GM18861 (cell line): ENCODE measurements at regions not wholly inside any gene's neighbourhood (a gene's known extent, or its start where the extent isn't known, plus 50 kb on each side); places are given as distances from the start of the nearest gene placed in this dataset.
"Not testable (repeated sequence)": the region's sequence is repeated elsewhere in the genome, so short reads cannot be mapped to it uniquely, and the experiment has no call there.

ENCODE experiments used
- ATAC-seq: cut with Tn5 transposase; IDR thresholded peaks from one replicate; pipeline ENCODE4 v1.9.1; 2021; ENCODE audit not compliant: unreplicated experiment

- not testable (repeated sequence) for ATAC-seq
Measured at GRCh38 chr7:116373229-116373628, 126.3 kb upstream of the CAV2 start.

GRCh38 chr7:116377721-116378120 lies 121.8 kb upstream of the CAV2 start:
- no peak for ATAC-seq

GRCh38 chr7:116380025-116380424 lies 119.5 kb upstream of the CAV2 start:
- no peak for ATAC-seq

GRCh38 chr7:116382375-116382774 lies 117.2 kb upstream of the CAV2 start:
- no peak for ATAC-seq

- ATAC-seq, result no peak
Measured at GRCh38 chr7:116384936-116385635, 114.5 kb upstream of the CAV2 start.

- ATAC-seq, result no peak
Measured at GRCh38 chr7:116386674-116387073, 112.9 kb upstream of the CAV2 start.

- no peak for ATAC-seq
Measured at GRCh38 chr7:116390363-116390762, 109.2 kb upstream of the CAV2 start.

GRCh38 chr7:116392806-116393205 lies 106.7 kb upstream of the CAV2 start:
- ATAC-seq, result no peak

- ATAC-seq, result no peak
Measured at GRCh38 chr7:116393654-116394053, 105.9 kb upstream of the CAV2 start.

GRCh38 chr7:116394106-116394505 lies 105.4 kb upstream of the CAV2 start:
- ATAC-seq, result no peak

- ATAC-seq, result no peak
Measured at GRCh38 chr7:116395141-116395791, 104.3 kb upstream of the CAV2 start.

- ATAC-seq, result no peak
Measured at GRCh38 chr7:116398672-116399071, 100.9 kb upstream of the CAV2 start.

- ATAC-seq, result no peak
Measured at GRCh38 chr7:116399819-116400218, 99.7 kb upstream of the CAV2 start.

- no peak for ATAC-seq
Measured at GRCh38 chr7:116400522-116400921, 99.0 kb upstream of the CAV2 start.

GRCh38 chr7:116401711-116402110 lies 97.8 kb upstream of the CAV2 start:
- ATAC-seq, result no peak

- ATAC-seq, result no peak
Measured at GRCh38 chr7:116403265-116403664, 96.3 kb upstream of the CAV2 start.

GRCh38 chr7:116404389-116404788 lies 95.1 kb upstream of the CAV2 start:
- ATAC-seq, result no peak

- ATAC-seq, result no peak
Measured at GRCh38 chr7:116405810-116406209, 93.7 kb upstream of the CAV2 start.

GRCh38 chr7:116407165-116407564 lies 92.4 kb upstream of the CAV2 start:
- no peak for ATAC-seq

GRCh38 chr7:116408166-116408565 lies 91.4 kb upstream of the CAV2 start:
- ATAC-seq, result no peak

- ATAC-seq, result not testable (repeated sequence)
Measured at GRCh38 chr7:116408831-116409453, 90.6 kb upstream of the CAV2 start.

- ATAC-seq, result not testable (repeated sequence)
Measured at GRCh38 chr7:116410694-116411093, 88.8 kb upstream of the CAV2 start.
